SU-DHL-6 (cell line): ENCODE measurements at regions not wholly inside any gene's neighbourhood (a gene's known extent, or its start where the extent isn't known, plus 50 kb on each side); places are given as distances from the start of the nearest gene placed in this dataset.

Experiments used
- H2AFZ ChIP-seq: fragments of 200-600 bp; sonication (generic); 2 replicates; pipeline ENCODE4 v1.6.1; 2014; ENCODE audit warnings: low read depth, mild to moderate bottlenecking, moderate library complexity, mixed read lengths, antibody characterized with exemption, low read length; ENCODE audit not compliant: severe bottlenecking
- H3F3A ChIP-seq: fragments of 200-600 bp; shearing (Covaris generic); 2 replicates; pipeline ENCODE4 v1.6.0; 2016; ENCODE audit warnings: antibody characterized with exemption, mild to moderate bottlenecking; ENCODE audit not compliant: insufficient read depth
- H3K27ac ChIP-seq: fragments of 200-600 bp; sonication (generic); 2 replicates; pipeline ENCODE4 v1.5.1; 2016; ENCODE audit warnings: low read depth, mild to moderate bottlenecking, low read length, moderate library complexity, mixed read lengths
- H3K27me3 ChIP-seq: fragments of 200-600 bp; sonication (generic), shearing (Covaris generic); 2 replicates; pipeline ENCODE4 v1.6.0; 2014; ENCODE audit warnings: mild to moderate bottlenecking, low read length
- H3K36me3 ChIP-seq: fragments of 200-600 bp; sonication (generic); 2 replicates; pipeline ENCODE4 v1.6.1; 2014; ENCODE audit warnings: mild to moderate bottlenecking, low read length, mixed read lengths
- H3K4me2 ChIP-seq: fragments of 300-600, 200-600 bp; shearing (Covaris generic), sonication (generic); 2 replicates; pipeline ENCODE4 v1.6.0; 2014; ENCODE audit warnings: low read length, low read depth, mild to moderate bottlenecking; ENCODE audit not compliant: poor library complexity, severe bottlenecking
- H3K4me3 ChIP-seq: fragments of 200-600 bp; sonication (generic); 2 replicates; pipeline ENCODE4 v1.5.1; 2014; ENCODE audit warnings: antibody characterized with exemption, low read length, mild to moderate bottlenecking, mixed read lengths; ENCODE audit not compliant: insufficient read depth, poor library complexity, severe bottlenecking
- H3K79me2 ChIP-seq: fragments of 200-600 bp; sonication (generic); 2 replicates; pipeline ENCODE4 v1.6.1; 2014; ENCODE audit warnings: mild to moderate bottlenecking, low read length, moderate library complexity; ENCODE audit not compliant: insufficient read depth
- H3K9ac ChIP-seq: fragments of 200-600 bp; sonication (generic); 2 replicates; pipeline ENCODE4 v1.7.0; 2014; ENCODE audit warnings: mild to moderate bottlenecking, low read length
- H3K9me2 ChIP-seq: fragments of 200-600 bp; sonication (generic); replicated peaks from 2 replicates; pipeline ENCODE4 v1.6.1; 2014; ENCODE audit warnings: low read length; ENCODE audit not compliant: insufficient read depth
- H3K9me3 ChIP-seq: fragments of 200-600 bp; sonication (generic); 2 replicates; pipeline ENCODE4 v1.6.1; 2014; ENCODE audit warnings: low read length, mixed read lengths; ENCODE audit not compliant: insufficient read depth
- H4K20me1 ChIP-seq: fragments of 200-600 bp; sonication (generic); 2 replicates; pipeline ENCODE4 v1.6.1; 2014; ENCODE audit warnings: low read depth, mild to moderate bottlenecking, antibody characterized with exemption, low read length, moderate library complexity, mixed read lengths
- CTCF ChIP-seq: fragments of 200-600 bp; sonication (generic); IDR thresholded peaks from one replicate; pipeline ENCODE4 v1.5.1; 2017; ENCODE audit warnings: antibody characterized with exemption, mild to moderate bottlenecking, low read length, moderate library complexity; ENCODE audit not compliant: insufficient read depth, poor library complexity, severe bottlenecking
- EZH2phosphoT487 ChIP-seq: fragments of 200-600 bp; sonication (generic), shearing (Covaris generic); conservative IDR thresholded peaks from 2 replicates; pipeline ENCODE4 v1.6.1; 2018; ENCODE audit warnings: mild to moderate bottlenecking, antibody characterized with exemption, low read length, moderate library complexity, mixed read lengths

- no peaks in the 10 kb centered on the region for H3K79me2 ChIP-seq
- H3K9me3 ChIP-seq: peaks cover 7% of the 10 kb centered on the region; the same call in 1 of the 2 replicates
- no peak overlapping the region for H3K4me3 ChIP-seq
- 0 out of 2 replicates have a peak, but pooled peaks cover 2% of the 10 kb centered on the region for H3K36me3 ChIP-seq
- no peak overlapping the region for H3K4me2 ChIP-seq
- no peaks in the 10 kb centered on the region for H3F3A ChIP-seq
- H3K27me3 ChIP-seq: no peaks in the 10 kb centered on the region
- no peak overlapping the region for H2AFZ ChIP-seq
- TF ChIP-seq EZH2phosphoT487 (no peak), CTCF (no peak)
- H4K20me1 ChIP-seq: no peaks in the 10 kb centered on the region
- no peaks in the 10 kb centered on the region for H3K9me2 ChIP-seq
- H3K9ac ChIP-seq: no peak overlapping the region
- no peak overlapping the region for H3K27ac ChIP-seq
Measured at GRCh38 chr21:23694390-23694789, 1912.9 kb downstream of the MRPL39 start.

- H3K79me2 ChIP-seq: no peaks in the 10 kb centered on the region
- no peaks in the 10 kb centered on the region for H4K20me1 ChIP-seq
- no peak overlapping the region for H3K4me3 ChIP-seq
- no peak overlapping the region for H2AFZ ChIP-seq
- H3K9me3 ChIP-seq: no peaks in the 10 kb centered on the region
- H3K4me2 ChIP-seq: no peak overlapping the region
- H3K36me3 ChIP-seq: no peaks in the 10 kb centered on the region
- no peaks in the 10 kb centered on the region for H3K9me2 ChIP-seq
- no peak for TF ChIP-seq EZH2phosphoT487
- TF ChIP-seq CTCF: no peak
- no peak overlapping the region for H3K9ac ChIP-seq
- H3K27me3 ChIP-seq: no peaks in the 10 kb centered on the region
- no peaks in the 10 kb centered on the region for H3F3A ChIP-seq
- no peak overlapping the region for H3K27ac ChIP-seq
Measured at GRCh38 chr21:23690316-23690715, 1917.0 kb downstream of the MRPL39 start.

- Histone ChIP-seq H3K9ac (no peak overlapping the region), H3K27me3 (no peaks in the 10 kb centered on the region), H4K20me1 (no peaks in the 10 kb centered on the region), H3K9me2 (no peaks in the 10 kb centered on the region), H3K79me2 (no peaks in the 10 kb centered on the region), H3K27ac (no peak overlapping the region), H3K4me2 (no peak overlapping the region), H3K9me3 (no peaks in the 10 kb centered on the region), H3K36me3 (no peaks in the 10 kb centered on the region), H2AFZ (no peak overlapping the region), H3F3A (no peaks in the 10 kb centered on the region), H3K4me3 (no peak overlapping the region)
- no peak for TF ChIP-seq CTCF
- TF ChIP-seq EZH2phosphoT487: no peak
Measured at GRCh38 chr21:23686737-23687523, 1920.4 kb downstream of the MRPL39 start.
